ENCODE measurements at regions not wholly inside any gene's neighbourhood (a gene's known extent, or its start where the extent isn't known, plus 50 kb on each side); places are given as distances from the start of the nearest gene placed in this dataset.

DNA sequence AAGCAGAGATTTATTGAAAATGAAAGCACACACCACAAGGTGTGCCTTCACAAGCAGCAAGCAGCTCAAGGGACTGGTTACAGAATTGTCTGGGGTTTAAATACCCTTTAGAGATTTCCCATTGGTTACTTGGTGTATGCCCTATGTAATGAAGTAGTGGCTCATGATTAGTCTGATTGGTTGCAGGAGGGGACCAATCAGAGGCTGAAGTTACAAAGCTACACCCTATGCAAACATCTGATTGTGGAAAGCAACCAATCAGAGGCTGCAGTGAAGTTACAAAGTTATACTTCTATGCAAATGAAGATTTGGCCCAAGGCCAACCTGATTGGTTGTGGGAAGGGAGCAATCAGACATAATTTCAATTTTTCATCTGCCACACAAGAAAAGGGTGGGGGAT, 119.9 kb downstream of the C9orf152 start:
- no peak overlapping the region for H3K27ac ChIP-seq (ENCODE audit: low read depth, low read length)
- H3K36me3 ChIP-seq (ENCODE audit: insufficient read depth, low read length) = peaks cover 8% of the 10 kb centered on the region
- no peak overlapping the region for H2AFZ ChIP-seq (ENCODE audit: low read length)
- peaks cover 58% of the 10 kb centered on the region for H4K20me1 ChIP-seq (ENCODE audit: insufficient read depth, low read length)
- DNase-seq (ENCODE audit: insufficient read length, low spot score, missing footprints) = no peak
- peaks cover 18% of the 10 kb centered on the region for H3K4me1 ChIP-seq (ENCODE audit: insufficient read depth, low read length)
- no peaks in the 10 kb centered on the region for H3K27me3 ChIP-seq (ENCODE audit: insufficient read depth, low read length)
- H3K4me3 ChIP-seq (ENCODE audit: insufficient read depth, low read length) = no peak overlapping the region
- no peaks in the 10 kb centered on the region for H3K9me3 ChIP-seq (ENCODE audit: low read depth, low read length)
- no peak overlapping the region for H3K4me2 ChIP-seq (ENCODE audit: insufficient read depth, low read length)
- no peak for TF ChIP-seq CTCF (IDR thresholded peaks at IDR 0.05; ENCODE audit: extremely low read depth, low read depth, low read length)
- peaks cover 99% of the 10 kb centered on the region for H3K79me2 ChIP-seq (ENCODE audit: insufficient read depth, low read length)

DNA sequence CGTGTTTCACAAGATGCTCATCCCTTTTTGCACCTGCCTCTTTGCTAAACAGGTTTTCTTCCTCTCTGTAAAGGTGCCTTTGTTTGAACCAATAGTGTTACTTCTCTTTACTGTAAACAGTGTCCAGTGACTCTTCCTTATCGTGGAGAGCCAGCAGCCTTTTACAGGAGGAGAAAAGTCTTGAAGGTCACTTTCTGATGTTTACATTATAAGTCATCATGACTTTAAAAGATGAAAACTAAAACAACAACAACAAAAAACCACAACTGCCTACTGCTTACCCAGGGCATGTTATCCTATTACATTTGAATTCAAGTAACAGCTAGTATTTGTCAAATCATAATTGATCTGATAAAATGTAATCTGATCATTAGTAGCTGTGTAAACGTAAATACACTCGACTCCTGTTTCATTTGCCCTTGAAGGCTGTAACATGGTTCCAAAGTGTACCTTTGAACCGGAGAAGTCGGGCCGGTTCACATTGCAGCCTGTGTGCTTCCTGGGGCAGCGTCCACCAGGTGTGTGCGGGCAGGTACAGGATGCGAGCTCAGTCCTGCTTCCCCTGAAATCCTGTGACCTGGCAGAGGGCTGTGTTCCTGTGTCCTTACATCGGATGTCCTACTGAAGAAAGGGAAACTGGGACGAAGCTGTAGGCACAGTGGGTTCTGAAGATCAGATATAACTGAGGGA, 118.1 kb downstream of the C9orf152 start:
- Histone ChIP-seq H4K20me1 (ENCODE audit: insufficient read depth, low read length) (peaks cover 70% of the 10 kb centered on the region), H3K79me2 (ENCODE audit: insufficient read depth, low read length) (peaks cover 100% of the 10 kb centered on the region), H3K27ac (ENCODE audit: low read depth, low read length) (peak overlapping the region; percentile 50)

DNA sequence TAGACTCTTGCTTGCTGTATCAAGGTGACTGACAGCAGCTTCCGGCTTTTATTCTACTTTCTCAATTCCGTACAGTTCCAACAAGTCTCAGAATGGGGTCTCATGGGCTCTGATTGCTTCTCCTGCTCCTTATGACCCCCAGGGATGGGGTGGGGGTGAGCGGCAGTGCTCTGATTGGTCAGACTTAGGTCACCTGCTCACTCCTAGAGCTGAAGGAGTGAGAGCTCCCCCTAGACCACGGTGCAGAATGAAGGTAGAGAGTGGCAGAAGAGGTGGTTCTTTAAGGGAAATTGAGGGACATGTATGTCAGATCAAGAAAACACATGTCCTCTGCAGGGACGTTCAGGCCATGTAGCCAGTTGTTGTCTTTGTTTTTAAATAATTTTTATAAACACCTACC, 115.2 kb downstream of the C9orf152 start:
- H3K79me2 ChIP-seq (ENCODE audit: insufficient read depth, low read length) = peaks cover 89% of the 10 kb centered on the region

More for the DNA sequence above, 118.1 kb downstream of the C9orf152 start:
- no peak for DNase-seq (ENCODE audit: insufficient read length, low spot score, missing footprints)
- H3K27me3 ChIP-seq (ENCODE audit: insufficient read depth, low read length) = no peaks in the 10 kb centered on the region
- no peak for TF ChIP-seq CTCF (IDR thresholded peaks at IDR 0.05; ENCODE audit: extremely low read depth, low read depth, low read length)
- no peaks in the 10 kb centered on the region for H3K9me3 ChIP-seq (ENCODE audit: low read depth, low read length)
- peak overlapping the region; percentile 1 for H3K4me2 ChIP-seq (ENCODE audit: insufficient read depth, low read length)
- peaks cover 26% of the 10 kb centered on the region for H3K4me1 ChIP-seq (ENCODE audit: insufficient read depth, low read length)
- H2AFZ ChIP-seq (ENCODE audit: low read length) = no peak overlapping the region
- H3K36me3 ChIP-seq (ENCODE audit: insufficient read depth, low read length) = peaks cover 8% of the 10 kb centered on the region
- no peak overlapping the region for H3K4me3 ChIP-seq (ENCODE audit: insufficient read depth, low read length)

More for the DNA sequence above, 115.2 kb downstream of the C9orf152 start:
- H2AFZ ChIP-seq (ENCODE audit: low read length) = no peak overlapping the region
- no peak overlapping the region for H3K4me3 ChIP-seq (ENCODE audit: insufficient read depth, low read length)
- H3K27me3 ChIP-seq (ENCODE audit: insufficient read depth, low read length) = no peaks in the 10 kb centered on the region
- H3K27ac ChIP-seq (ENCODE audit: low read depth, low read length) = peak overlapping the region; percentile 3
- DNase-seq (ENCODE audit: insufficient read length, low spot score, missing footprints) = no peak
- H3K36me3 ChIP-seq (ENCODE audit: insufficient read depth, low read length) = peaks cover 8% of the 10 kb centered on the region
- H3K9me3 ChIP-seq (ENCODE audit: low read depth, low read length) = no peaks in the 10 kb centered on the region
- no peak for TF ChIP-seq CTCF (IDR thresholded peaks at IDR 0.05; ENCODE audit: extremely low read depth, low read depth, low read length)
- H4K20me1 ChIP-seq (ENCODE audit: insufficient read depth, low read length) = peaks cover 62% of the 10 kb centered on the region
- no peak overlapping the region for H3K4me2 ChIP-seq (ENCODE audit: insufficient read depth, low read length)
- H3K4me1 ChIP-seq (ENCODE audit: insufficient read depth, low read length) = peaks cover 44% of the 10 kb centered on the region
